Natural killer cell treated with Interleukin-12 subunit alpha and Interleukin-12 subunit beta and Interleukin-15 and Interleukin-18, amount 100 ng/mL, for 72 hours (primary cell): ENCODE measurements at regions not wholly inside any gene's neighbourhood (a gene's known extent, or its start where the extent isn't known, plus 50 kb on each side); places are given as distances from the start of the nearest gene placed in this dataset.
"Not testable (repeated sequence)": the region's sequence is repeated elsewhere in the genome, so short reads cannot be mapped to it uniquely, and the experiment has no call there.

Experiments
- ATAC-seq, 2 donors: fragments of 150-1000 bp; cut with Tn5 transposase in 1 of 2; sonication (Bioruptor Pico), chemical (Tn5 transposase) in 1 of 2; 2 replicates each; pipeline ENCODE4 v1.10.0; 2021
- DNase-seq: peaks from one replicate; pipeline ENCODE4 v3.0.0; 2022; ENCODE audit warnings: low spot score
- H3K27ac Mint-ChIP-seq, 2 donors: 1 replicate in 1 of 2; 2 replicates in 1 of 2; pipeline ENCODE4 v1.8.0; 2022; ENCODE audit warnings: mixed read lengths in 2 of 2, mild to moderate bottlenecking in 1 of 2, moderate library complexity in 1 of 2
- H3K27me3 Mint-ChIP-seq, 2 donors: 1 replicate in 1 of 2; 2 replicates in 1 of 2; pipeline ENCODE4 v1.8.0; 2022; ENCODE audit warnings: mixed read lengths in 2 of 2
- H3K36me3 Mint-ChIP-seq: one replicate; pipeline ENCODE4 v1.8.0; 2022; ENCODE audit warnings: mixed read lengths
- H3K4me1 Mint-ChIP-seq, 2 donors: 1 replicate in 1 of 2; 2 replicates in 1 of 2; pipeline ENCODE4 v1.8.0; 2022; ENCODE audit warnings: low read depth in 2 of 2, mixed read lengths in 2 of 2, mild to moderate bottlenecking in 1 of 2
- H3K4me3 Mint-ChIP-seq: one replicate; pipeline ENCODE4 v1.8.0; 2022; ENCODE audit warnings: mixed read lengths
- H3K9me3 Mint-ChIP-seq: 2 replicates; pipeline ENCODE4 v1.8.0; 2022; ENCODE audit warnings: mixed read lengths

DNA sequence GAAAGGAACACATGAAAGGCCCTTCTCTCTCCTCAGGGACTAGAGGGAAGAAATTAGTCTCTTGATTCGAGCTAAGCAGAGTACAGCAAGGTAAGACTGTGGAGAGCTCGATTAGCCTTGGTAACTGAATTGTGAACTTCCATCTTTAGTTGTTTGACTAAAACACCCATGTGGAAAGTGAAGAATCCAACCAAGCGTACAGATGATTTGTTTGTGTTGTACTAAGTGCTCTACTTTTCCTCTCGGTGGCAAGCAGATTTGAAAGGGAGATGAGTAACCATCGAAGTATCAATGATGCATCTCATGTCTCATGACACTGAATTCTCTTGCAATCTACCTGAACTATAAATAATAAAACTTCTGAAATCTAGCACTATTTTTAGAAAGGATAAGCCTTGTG is 80.7 kb downstream of the FZD1 start:
- H3K4me3 Mint-ChIP-seq = no peak overlapping the region
- no peaks in the 10 kb centered on the region for H3K36me3 Mint-ChIP-seq

DNA sequence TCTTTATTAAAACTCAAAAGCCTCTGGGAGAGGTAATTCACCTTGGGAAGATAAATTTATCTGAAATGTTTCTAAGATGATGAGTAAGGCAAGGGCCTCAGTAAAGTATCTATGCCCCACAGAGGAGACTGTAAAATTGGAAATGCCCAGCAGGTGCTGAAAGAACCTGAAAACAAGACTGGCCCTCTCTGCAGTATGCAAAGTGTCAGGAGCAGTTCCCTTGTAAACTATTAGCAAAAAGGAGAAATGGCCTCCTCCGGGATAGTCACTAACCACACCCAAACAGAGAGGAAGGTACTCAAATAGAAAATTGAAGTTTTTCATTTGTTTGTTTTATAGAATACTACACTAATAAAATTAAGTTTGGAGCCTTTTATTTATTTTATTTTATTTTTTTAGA is 81.2 kb downstream of the FZD1 start:
- ATAC-seq (no peak), DNase-seq (no peak)
- no peak overlapping the region for H3K4me3 Mint-ChIP-seq
- H3K27me3 Mint-ChIP-seq = no peaks in the 10 kb centered on the region
- H3K4me1 Mint-ChIP-seq = no peaks in the 10 kb centered on the region
- no peaks in the 10 kb centered on the region for H3K36me3 Mint-ChIP-seq
- peaks cover 2% of the 10 kb centered on the region for H3K9me3 Mint-ChIP-seq
- no peak overlapping the region for H3K27ac Mint-ChIP-seq

More for the DNA sequence above, 80.7 kb downstream of the FZD1 start:
- H3K4me1 Mint-ChIP-seq = no peaks in the 10 kb centered on the region
- ATAC-seq (no peak), DNase-seq (no peak)
- H3K9me3 Mint-ChIP-seq = peaks cover 3% of the 10 kb centered on the region
- no peaks in the 10 kb centered on the region for H3K27me3 Mint-ChIP-seq
- no peak overlapping the region for H3K27ac Mint-ChIP-seq

DNA sequence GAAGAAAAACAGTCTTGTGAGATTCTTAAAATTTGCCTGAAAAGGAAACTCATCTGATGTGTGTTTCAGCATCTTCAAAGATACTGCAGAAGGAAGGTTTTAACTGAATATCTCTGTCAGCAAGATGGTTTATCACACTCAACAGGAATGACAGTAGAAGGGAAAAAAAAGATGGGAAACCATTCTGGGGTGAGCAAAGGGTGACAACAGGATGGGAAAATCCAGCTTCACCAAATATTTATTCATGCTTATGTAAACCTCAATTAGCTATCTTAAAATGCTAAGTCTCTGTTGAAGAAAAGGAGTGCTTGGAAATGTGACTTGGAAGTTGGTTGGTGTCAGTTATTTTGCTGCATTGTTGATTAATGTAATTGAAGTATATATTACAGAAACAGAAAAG is 82.2 kb downstream of the FZD1 start:
- Mint-ChIP-seq H3K4me3 (no peak overlapping the region), H3K27me3 (no peaks in the 10 kb centered on the region), H3K9me3 (no peaks in the 10 kb centered on the region), H3K27ac (no peak overlapping the region), H3K4me1 (no peaks in the 10 kb centered on the region), H3K36me3 (no peaks in the 10 kb centered on the region)
- ATAC-seq (no peak), DNase-seq (no peak)

DNA sequence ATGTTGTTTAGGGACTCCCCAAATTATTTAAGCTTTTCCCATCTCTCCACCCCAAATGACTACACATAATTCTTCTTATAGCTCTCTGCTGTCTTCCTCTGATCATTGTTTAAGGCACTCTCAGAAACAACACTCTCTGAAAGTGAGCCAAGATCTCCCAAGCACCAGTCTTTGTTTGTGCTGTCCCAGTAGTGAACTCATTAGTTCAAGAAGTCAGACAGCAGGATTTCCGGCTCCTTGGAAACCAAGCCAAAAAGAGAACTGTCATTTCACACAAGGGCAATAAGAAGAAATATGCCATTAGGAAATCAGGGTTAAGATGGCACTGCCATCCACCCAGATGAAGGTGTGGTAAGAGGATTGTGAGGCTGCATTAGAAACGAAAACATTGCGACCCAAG is 83.1 kb downstream of the FZD1 start:
- Mint-ChIP-seq H3K36me3 (no peaks in the 10 kb centered on the region), H3K9me3 (no peaks in the 10 kb centered on the region), H3K27me3 (no peaks in the 10 kb centered on the region), H3K27ac (no peak overlapping the region), H3K4me3 (no peak overlapping the region), H3K4me1 (no peaks in the 10 kb centered on the region)
- ATAC-seq = no peak
- no peak for DNase-seq

DNA sequence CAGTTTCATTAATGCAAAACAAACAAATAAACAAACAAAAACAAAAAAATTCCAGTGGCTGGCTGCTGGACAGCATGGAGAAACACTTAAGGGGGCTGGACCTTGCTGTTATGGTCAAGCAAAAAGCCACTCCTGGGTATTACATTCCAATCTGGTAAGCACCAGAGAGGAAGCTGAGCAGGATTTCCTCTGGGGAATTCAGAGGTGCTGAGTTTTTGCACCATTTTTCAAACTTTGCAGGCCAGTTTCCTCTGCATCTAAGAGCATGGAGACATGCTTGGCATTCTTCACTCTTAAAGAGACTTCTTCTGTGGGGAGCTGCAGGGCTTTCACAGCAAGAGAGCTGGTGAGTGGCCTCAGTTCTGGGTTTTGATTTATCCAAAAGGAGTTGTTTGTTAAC is 84.5 kb downstream of the FZD1 start:
- no peaks in the 10 kb centered on the region for H3K36me3 Mint-ChIP-seq
- DNase-seq (no peak), ATAC-seq (no peak)
- no peaks in the 10 kb centered on the region for H3K4me1 Mint-ChIP-seq
- no peaks in the 10 kb centered on the region for H3K27me3 Mint-ChIP-seq
- no peaks in the 10 kb centered on the region for H3K9me3 Mint-ChIP-seq
- no peak overlapping the region for H3K27ac Mint-ChIP-seq
- H3K4me3 Mint-ChIP-seq = no peak overlapping the region

DNA sequence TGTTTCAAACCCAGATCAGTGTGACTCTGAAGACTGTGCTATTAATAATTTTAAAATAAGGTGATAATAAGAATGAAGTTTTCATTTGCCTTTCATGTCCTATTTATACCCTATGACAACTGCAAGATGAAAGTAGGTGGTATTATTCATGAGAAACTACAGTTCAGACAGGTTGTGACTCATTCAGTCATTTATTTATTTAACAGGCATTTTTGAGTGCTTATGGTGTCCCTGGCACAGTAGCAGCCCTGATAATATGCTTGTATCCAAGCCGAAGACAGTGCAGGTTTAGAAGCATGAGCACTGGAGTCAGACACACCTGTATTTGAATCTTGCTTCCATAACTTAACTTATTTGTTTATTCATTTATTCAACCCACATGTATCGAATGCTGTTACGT is 87.1 kb downstream of the FZD1 start:
- no peaks in the 10 kb centered on the region for H3K9me3 Mint-ChIP-seq
- H3K4me1 Mint-ChIP-seq = no peaks in the 10 kb centered on the region
- no peak for DNase-seq
- no peak overlapping the region for H3K4me3 Mint-ChIP-seq
- no peaks in the 10 kb centered on the region for H3K27me3 Mint-ChIP-seq
- no peaks in the 10 kb centered on the region for H3K36me3 Mint-ChIP-seq
- no peak overlapping the region for H3K27ac Mint-ChIP-seq
- no peak for ATAC-seq

DNA sequence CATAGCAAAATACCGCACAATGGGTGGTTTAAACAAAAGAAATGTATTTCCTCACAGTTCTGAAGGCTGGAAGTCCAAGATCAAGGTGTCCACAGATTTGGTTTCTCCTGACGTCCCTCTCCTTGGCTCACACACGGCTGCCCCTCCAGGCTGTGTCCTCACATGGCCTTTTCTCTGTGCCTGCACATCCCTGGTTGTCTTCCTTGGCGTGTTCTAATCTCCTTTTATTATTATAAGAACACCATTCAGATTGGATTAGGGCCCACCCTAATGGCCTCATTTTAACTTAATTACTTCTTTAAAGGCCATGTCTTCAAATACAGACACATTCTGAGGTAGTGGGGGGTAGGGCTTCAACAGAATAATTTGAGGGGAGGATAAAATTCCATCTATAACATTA is 87.9 kb downstream of the FZD1 start:
- Mint-ChIP-seq H3K9me3 (no peaks in the 10 kb centered on the region), H3K36me3 (no peaks in the 10 kb centered on the region), H3K27ac (no peak overlapping the region), H3K4me1 (no peaks in the 10 kb centered on the region), H3K4me3 (no peak overlapping the region), H3K27me3 (no peaks in the 10 kb centered on the region)
- no peak for ATAC-seq
- no peak for DNase-seq

DNA sequence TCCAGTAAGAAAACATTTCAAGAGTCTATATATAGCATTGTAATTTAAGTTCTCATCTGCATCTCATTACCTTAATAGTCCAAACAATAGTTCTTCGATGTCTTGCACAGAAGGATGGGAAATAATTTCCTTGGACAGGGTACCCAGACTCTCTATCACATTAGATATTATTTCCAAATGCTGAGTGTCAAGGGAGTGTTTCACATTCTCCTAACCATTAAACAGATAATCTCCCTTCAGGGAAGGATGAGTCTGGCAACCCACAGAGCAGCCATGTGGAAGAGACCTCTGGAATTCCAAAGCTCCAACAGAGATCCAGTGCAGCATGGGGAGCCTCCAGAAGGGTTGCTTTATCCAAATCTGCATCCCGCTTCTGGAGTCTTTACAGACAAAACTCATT is 89.6 kb downstream of the FZD1 start:
- Mint-ChIP-seq H3K27ac (no peak overlapping the region), H3K4me3 (no peak overlapping the region), H3K27me3 (no peaks in the 10 kb centered on the region), H3K4me1 (no peaks in the 10 kb centered on the region), H3K36me3 (no peaks in the 10 kb centered on the region), H3K9me3 (no peaks in the 10 kb centered on the region)
- DNase-seq (no peak), ATAC-seq (no peak)

DNA sequence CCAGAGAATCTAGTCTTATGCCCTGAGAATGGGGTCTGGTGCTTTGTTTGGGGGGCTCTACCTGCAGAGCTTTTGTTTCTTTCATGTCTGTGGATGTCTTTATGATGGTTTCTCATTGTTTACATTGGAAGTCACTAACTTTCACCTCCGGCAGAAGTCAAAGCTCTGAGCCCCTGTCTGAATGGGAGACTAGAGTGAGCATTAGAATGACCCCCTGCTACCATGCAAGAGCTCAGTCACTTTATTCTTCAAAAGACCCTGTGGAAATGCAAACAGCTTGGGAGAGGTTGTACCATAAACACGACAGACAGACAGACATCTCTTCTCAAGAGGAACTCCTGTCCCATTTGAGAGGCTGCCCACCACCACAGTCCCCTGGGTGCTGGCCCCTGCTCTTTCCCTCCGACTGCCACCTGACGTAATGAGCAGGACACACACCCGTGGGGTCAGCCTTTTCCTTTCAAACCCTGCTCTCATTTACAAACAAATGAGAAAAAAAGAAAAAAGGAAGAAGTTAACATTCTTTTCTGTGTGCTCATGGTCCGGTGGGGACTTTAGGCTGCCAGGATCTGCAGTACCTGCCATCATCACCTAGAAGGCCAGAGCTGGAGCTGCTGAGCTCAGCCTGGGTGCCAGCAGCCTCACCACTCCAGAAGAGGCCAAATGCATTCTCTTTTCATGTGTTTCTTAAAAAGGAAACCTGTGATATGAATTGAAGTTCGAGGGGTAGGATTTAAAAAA is 91.6 kb downstream of the FZD1 start:
- Mint-ChIP-seq H3K27me3 (no peaks in the 10 kb centered on the region), H3K4me1 (no peaks in the 10 kb centered on the region), H3K4me3 (no peak overlapping the region), H3K9me3 (no peaks in the 10 kb centered on the region), H3K27ac (no peak overlapping the region), H3K36me3 (no peaks in the 10 kb centered on the region)
- DNase-seq = no peak
- no peak for ATAC-seq

DNA sequence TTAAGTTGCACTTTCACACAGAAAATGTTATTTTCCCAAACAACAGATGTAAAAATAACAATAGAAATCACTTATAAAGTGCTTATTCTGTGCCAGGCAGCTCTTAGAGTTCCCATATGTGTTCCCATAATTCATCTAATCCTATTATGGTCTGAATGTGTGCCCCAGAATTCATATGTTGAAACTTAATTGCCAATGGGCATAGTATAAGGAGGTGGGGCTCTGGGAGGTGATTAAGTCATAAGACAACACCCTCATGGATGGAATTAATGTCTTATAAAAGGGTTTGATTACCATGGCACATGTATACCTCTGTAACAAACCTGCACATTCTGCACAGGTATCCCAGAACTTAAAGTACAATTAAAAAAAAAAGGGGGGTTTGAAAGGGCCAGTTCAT is 92.7 kb downstream of the FZD1 start:
- H3K4me1 Mint-ChIP-seq = no peaks in the 10 kb centered on the region
- no peaks in the 10 kb centered on the region for H3K27me3 Mint-ChIP-seq
- peaks cover 2% of the 10 kb centered on the region for H3K9me3 Mint-ChIP-seq
- H3K27ac Mint-ChIP-seq = no peak overlapping the region
- no peak overlapping the region for H3K4me3 Mint-ChIP-seq
- DNase-seq (no peak), ATAC-seq (no peak)
- no peaks in the 10 kb centered on the region for H3K36me3 Mint-ChIP-seq

DNA sequence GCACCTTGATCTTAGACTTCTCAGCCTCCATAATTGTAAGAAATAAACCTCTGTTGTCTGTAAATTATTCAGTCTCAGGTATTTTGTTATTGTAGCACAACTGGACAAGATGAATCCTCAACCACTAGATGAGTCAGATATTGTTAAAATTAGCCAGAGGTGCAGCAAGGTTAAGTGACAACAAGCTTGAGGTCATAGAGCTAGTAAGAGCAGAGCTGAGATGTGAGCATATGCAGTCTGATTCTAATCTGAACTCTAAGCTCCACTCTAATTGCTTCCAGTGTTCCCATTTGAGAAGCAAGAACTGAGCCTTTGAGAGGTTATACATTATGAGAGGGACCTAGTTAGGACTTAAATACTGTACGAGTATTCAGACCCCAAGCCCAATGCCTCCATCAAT is 93.1 kb downstream of the FZD1 start:
- ATAC-seq = no peak
- no peak for DNase-seq
- no peaks in the 10 kb centered on the region for H3K4me1 Mint-ChIP-seq
- no peaks in the 10 kb centered on the region for H3K36me3 Mint-ChIP-seq
- H3K4me3 Mint-ChIP-seq = no peak overlapping the region
- H3K9me3 Mint-ChIP-seq = peaks cover 2% of the 10 kb centered on the region
- H3K27me3 Mint-ChIP-seq = no peaks in the 10 kb centered on the region
- H3K27ac Mint-ChIP-seq = no peak overlapping the region

DNA sequence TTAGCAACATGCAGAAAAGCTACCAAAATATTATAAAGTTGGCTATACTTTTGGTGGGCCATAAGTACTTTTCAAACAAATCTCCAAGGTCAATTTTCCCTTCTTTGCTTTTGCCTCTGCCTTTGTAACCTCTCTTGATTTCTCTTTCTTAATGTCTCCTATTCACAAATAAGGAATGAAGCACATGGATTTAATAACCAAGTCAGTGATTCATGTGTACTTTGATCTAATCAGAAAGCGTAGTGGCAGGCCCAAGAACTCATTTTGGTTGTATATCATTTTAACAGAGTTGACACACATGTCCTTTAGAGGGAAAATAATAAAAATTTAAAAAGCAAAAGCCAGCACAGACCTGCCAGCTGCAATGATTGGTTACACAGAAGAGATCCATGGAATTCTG is 93.7 kb downstream of the FZD1 start:
- no peak for ATAC-seq
- Mint-ChIP-seq H3K36me3 (no peaks in the 10 kb centered on the region), H3K27me3 (no peaks in the 10 kb centered on the region), H3K4me1 (no peaks in the 10 kb centered on the region), H3K27ac (no peak overlapping the region), H3K9me3 (peaks cover 2% of the 10 kb centered on the region), H3K4me3 (no peak overlapping the region)
- DNase-seq = no peak

DNA sequence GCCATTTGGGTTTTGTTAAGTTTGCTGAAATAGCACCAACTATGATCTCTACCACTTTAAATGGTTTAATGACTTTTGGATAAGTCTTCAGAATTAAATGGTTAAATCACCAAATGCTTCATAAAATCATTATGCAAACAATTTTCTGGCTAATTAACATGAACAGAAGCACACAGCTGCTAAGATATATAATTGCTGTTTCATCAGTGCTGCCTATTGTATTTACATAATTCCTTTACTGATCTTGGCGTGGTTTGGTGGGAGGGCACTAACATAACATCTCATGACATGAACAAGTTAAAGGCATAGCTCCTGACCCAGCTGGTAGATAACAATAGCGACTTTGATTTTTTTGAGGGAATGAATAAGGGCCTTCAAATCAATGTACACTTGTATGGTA is 94.1 kb downstream of the FZD1 start:
- Mint-ChIP-seq H3K27ac (no peak overlapping the region), H3K9me3 (peaks cover 2% of the 10 kb centered on the region), H3K27me3 (no peaks in the 10 kb centered on the region), H3K36me3 (no peaks in the 10 kb centered on the region), H3K4me1 (no peaks in the 10 kb centered on the region), H3K4me3 (no peak overlapping the region)
- no peak for DNase-seq
- no peak for ATAC-seq

DNA sequence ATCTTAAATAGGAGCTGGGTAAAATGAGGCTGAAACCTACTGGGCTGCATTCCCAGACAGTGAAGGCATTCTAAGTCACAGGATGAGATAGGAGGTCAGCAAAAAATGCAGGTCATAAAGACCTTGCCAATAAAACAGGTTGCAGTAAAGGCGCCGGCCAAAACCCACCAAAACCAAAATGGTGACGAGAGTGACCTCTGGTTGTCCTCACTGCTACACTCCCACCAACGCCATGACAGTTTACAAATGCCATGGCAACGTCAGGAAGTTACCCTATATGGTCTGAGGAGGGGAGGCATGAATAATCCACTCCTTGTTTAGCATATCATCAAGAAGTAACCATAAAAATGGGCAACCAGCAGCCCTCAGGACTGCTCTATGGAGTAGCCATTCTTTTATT is 100.9 kb downstream of the FZD1 start:
- ATAC-seq, H3K9me3 Mint-ChIP-seq, H3K4me3 Mint-ChIP-seq, H3K4me1 Mint-ChIP-seq, DNase-seq, H3K36me3 Mint-ChIP-seq, H3K27me3 Mint-ChIP-seq, H3K27ac Mint-ChIP-seq: not testable (repeated sequence)

DNA sequence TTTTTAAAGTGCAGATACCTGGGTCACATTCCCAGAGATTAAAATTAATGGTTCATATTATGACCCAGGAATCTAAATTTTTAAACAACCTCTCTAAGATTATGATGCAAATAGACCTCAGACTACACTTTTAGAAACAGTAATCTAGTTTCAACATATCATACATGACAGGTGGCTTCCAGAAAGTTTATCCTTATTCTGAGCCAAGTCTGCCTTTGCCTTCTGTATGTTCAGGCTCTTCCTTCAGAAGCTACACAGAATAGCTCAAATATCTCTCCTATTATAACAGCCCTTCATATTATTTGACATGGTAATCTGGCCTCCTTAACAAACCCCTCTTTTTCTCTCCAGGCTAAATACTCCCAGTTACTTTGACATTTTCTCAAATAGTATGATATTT is 101.9 kb downstream of the FZD1 start:
- Mint-ChIP-seq H3K9me3 (peaks cover 9% of the 10 kb centered on the region), H3K4me3 (no peak overlapping the region), H3K36me3 (no peaks in the 10 kb centered on the region), H3K4me1 (no peaks in the 10 kb centered on the region), H3K27ac (no peak overlapping the region), H3K27me3 (no peaks in the 10 kb centered on the region)
- no peak for ATAC-seq
- no peak for DNase-seq
